ENCODE measurements at regions not wholly inside any gene's neighbourhood (a gene's known extent, or its start where the extent isn't known, plus 50 kb on each side); places are given as distances from the start of the nearest gene placed in this dataset.
"Not testable (repeated sequence)": the region's sequence is repeated elsewhere in the genome, so short reads cannot be mapped to it uniquely, and the experiment has no call there.

DNA sequence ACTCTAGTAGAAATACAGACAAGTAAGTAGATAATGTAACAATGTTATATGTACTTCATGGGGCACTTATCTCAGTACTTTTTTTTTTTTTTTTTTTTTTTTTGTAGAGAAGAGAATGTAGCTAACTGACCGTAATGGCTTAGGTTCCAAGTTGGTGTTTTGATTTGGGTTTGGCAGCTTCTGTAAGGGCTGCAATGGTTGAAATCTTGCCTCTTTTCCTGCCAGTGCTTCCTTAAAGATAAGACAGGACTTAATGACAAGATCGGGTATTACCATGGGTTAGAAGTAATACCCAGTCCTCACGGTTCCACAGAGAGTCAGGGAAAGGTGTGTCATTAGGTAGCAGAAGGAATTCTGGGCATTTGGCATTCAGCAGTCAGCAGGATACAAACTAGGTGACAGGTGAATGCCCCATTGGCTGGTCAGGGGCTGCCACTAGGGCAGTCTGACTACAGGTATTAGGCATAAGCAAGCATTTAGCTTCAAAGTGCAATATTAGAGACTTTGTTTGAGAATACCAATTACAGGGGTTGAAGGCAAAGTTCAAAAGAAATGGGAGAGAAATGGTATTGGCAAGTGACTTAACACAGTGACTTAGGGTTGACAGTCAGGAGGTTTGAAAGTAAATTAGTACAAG lies 189.4 kb upstream of the RND3 start:
- Histone ChIP-seq H3K4me3 (no peak overlapping the region), H3K9me3 (no peaks in the 10 kb centered on the region), H3K36me3 (replicated peaks) (no peaks in the 10 kb centered on the region), H3K27me3 (ENCODE audit: low read depth) (no peaks in the 10 kb centered on the region), H3K4me1 (no peaks in the 10 kb centered on the region)
- in situ Hi-C loops (cut with MboI; ENCODE audit: low sequenced_read_pairs): no loop called here
- DNase-seq (ENCODE audit: low spot score in 2 of 2): no peak

- Histone ChIP-seq H3K27me3 (ENCODE audit: low read depth) (no peaks in the 10 kb centered on the region), H3K36me3 (replicated peaks) (no peaks in the 10 kb centered on the region), H3K4me3 (no peak overlapping the region), H3K4me1 (no peaks in the 10 kb centered on the region), H3K9me3 (no peaks in the 10 kb centered on the region)
- no peak for DNase-seq (ENCODE audit: low spot score in 2 of 2)
- in situ Hi-C loops (cut with MboI; ENCODE audit: low sequenced_read_pairs): no loop called here
Measured at GRCh38 chr2:150675807-150676206, 188.3 kb upstream of the RND3 start.

DNA sequence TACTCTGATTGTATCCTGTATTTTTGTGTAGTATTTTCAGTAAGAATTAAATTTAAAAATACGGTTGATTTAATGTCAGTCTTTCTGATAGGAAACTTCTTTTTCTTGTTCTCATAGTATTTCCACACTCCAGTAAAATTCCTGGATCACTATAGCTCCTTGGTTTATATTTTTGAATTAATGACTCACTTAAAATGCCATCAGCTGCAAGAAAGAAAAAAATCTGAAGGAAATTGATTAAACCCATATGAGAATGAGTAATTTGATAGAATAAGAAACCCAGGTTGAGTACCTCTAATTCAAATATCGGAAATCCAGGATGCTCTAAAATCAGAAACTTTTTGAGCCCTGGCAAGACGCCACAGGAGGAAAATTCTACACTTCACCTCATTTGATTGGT lies 186.8 kb upstream of the RND3 start:
- Histone ChIP-seq H3K4me1 (no peaks in the 10 kb centered on the region), H3K9me3 (no peaks in the 10 kb centered on the region), H3K36me3 (replicated peaks) (no peaks in the 10 kb centered on the region), H3K4me3 (no peak overlapping the region), H3K27me3 (ENCODE audit: low read depth) (no peaks in the 10 kb centered on the region)
- in situ Hi-C loops (cut with MboI; ENCODE audit: low sequenced_read_pairs): no loop called here
- no peak for DNase-seq (ENCODE audit: low spot score in 2 of 2)

DNA sequence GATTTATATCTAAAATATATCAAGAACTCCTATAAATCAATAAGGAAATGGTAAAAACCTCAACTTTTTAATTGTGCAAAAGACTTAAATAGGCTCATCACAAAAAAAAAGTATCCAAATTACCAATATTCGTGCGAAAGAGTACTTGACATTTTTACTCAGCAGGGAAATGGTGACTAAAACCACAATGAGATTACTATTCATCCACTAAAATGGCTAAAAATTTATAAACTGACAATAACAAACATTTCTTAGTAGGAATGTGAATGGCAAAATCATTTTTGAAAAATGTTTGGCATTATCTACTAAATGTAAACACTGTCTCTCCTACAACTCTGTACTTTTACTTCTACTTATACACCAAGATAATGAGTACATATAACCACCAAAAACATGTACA lies 184.8 kb upstream of the RND3 start:
- no peaks in the 10 kb centered on the region for H3K36me3 ChIP-seq (replicated peaks)
- no peaks in the 10 kb centered on the region for H3K4me1 ChIP-seq
- in situ Hi-C loops (cut with MboI; ENCODE audit: low sequenced_read_pairs): no loop called here
- no peaks in the 10 kb centered on the region for H3K9me3 ChIP-seq
- no peak for DNase-seq (ENCODE audit: low spot score in 2 of 2)
- H3K4me3 ChIP-seq: no peak overlapping the region
- H3K27me3 ChIP-seq (ENCODE audit: low read depth): no peaks in the 10 kb centered on the region

GRCh38 chr2:150669492-150669891 lies 182.0 kb upstream of the RND3 start:
- no peak for DNase-seq (ENCODE audit: low spot score in 2 of 2)
- in situ Hi-C loops (cut with MboI; ENCODE audit: low sequenced_read_pairs): no loop called here
- H3K27me3 ChIP-seq (ENCODE audit: low read depth): no peaks in the 10 kb centered on the region
- no peak overlapping the region for H3K4me3 ChIP-seq
- H3K9me3 ChIP-seq: no peaks in the 10 kb centered on the region
- H3K36me3 ChIP-seq (replicated peaks): no peaks in the 10 kb centered on the region
- no peaks in the 10 kb centered on the region for H3K4me1 ChIP-seq

- DNase-seq (ENCODE audit: low spot score in 2 of 2); H3K4me1 ChIP-seq; H3K27me3 ChIP-seq (ENCODE audit: low read depth); H3K9me3 ChIP-seq; H3K36me3 ChIP-seq (replicated peaks); H3K4me3 ChIP-seq; in situ Hi-C loops (cut with MboI; ENCODE audit: low sequenced_read_pairs): not testable (repeated sequence)
Measured at GRCh38 chr2:150667039-150667438, 179.6 kb upstream of the RND3 start.

DNA sequence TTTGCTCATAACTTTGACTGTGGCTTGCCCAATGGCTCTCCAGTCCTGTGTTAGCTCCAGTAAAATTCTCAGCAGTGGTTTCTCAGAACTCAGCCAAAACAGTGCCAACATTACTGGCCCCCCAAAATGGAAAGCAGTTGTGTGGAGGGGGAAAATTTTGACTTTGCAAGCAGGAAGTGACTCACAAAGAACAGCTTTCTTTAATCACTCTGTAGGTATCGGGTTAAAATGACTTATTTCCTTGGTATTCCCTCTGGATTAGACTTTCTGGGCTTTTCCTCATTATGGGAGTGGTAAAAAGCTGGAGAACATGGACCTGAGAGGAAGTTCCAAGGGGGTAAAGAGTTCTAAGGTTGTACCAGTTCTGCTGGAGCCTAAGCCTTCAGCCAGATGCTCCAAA lies 175.7 kb upstream of the RND3 start:
- no peak for DNase-seq (ENCODE audit: low spot score in 2 of 2)
- in situ Hi-C loops (cut with MboI; ENCODE audit: low sequenced_read_pairs): no loop called here

GRCh38 chr2:150656002-150656401 lies 168.5 kb upstream of the RND3 start:
- Histone ChIP-seq H3K27me3 (ENCODE audit: low read depth) (no peaks in the 10 kb centered on the region), H3K36me3 (replicated peaks) (no peaks in the 10 kb centered on the region), H3K4me3 (no peak overlapping the region), H3K4me1 (no peaks in the 10 kb centered on the region), H3K9me3 (peaks cover 2% of the 10 kb centered on the region; the same call in 1 of the 2 replicates)
- no peak for DNase-seq (ENCODE audit: low spot score in 2 of 2)
- in situ Hi-C loops (cut with MboI; ENCODE audit: low sequenced_read_pairs): no loop called here

More for the DNA sequence above, 175.7 kb upstream of the RND3 start:
- no peaks in the 10 kb centered on the region for H3K4me1 ChIP-seq
- no peak overlapping the region for H3K4me3 ChIP-seq
- no peaks in the 10 kb centered on the region for H3K27me3 ChIP-seq (ENCODE audit: low read depth)
- no peaks in the 10 kb centered on the region for H3K36me3 ChIP-seq (replicated peaks)
- 0 out of 2 replicates have a peak, but pooled peaks cover 2% of the 10 kb centered on the region for H3K9me3 ChIP-seq

DNA sequence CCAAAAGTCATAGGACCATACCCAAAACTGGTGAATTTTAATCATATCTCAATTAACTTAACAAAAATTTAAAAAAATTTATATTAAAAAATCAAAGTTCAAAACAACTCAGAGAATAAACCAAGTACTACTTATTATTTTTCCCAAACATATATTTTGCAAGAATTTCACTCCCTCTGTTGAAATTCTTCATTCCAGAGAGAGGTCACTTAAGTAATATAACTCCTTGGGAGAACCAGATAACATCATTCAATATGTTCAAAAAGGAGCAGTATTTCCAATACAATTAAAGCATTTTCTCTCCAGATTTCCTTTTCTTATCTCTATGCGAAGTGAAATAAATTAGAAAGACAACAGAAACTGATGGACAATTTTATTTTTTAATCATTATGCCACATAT lies 165.9 kb upstream of the RND3 start:
- no peak for DNase-seq (ENCODE audit: low spot score in 2 of 2)
- H3K4me3 ChIP-seq: no peak overlapping the region
- no peaks in the 10 kb centered on the region for H3K27me3 ChIP-seq (ENCODE audit: low read depth)
- H3K4me1 ChIP-seq: no peaks in the 10 kb centered on the region
- peaks cover 2% of the 10 kb centered on the region; the same call in 1 of the 2 replicates for H3K9me3 ChIP-seq
- in situ Hi-C loops (cut with MboI; ENCODE audit: low sequenced_read_pairs): no loop called here
- no peaks in the 10 kb centered on the region for H3K36me3 ChIP-seq (replicated peaks)

DNA sequence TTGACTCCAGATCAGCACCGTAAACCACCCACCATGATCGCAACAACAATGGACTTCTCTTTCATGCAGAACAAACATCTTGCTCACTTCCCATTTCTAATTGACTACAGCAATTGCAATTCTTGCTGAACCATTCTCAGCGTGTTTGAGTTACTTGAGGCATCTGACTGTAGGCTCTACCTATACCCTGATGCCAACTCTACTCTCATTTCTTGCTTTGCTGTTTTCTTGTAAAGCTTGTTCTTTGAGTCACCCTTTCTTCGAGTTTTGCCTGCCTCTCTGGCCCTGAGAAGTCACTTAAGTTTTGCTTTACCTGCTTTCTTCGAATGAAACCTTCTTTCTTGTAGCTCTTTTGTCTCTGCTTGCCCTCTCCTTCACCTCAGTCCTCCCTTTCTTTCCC lies 160.5 kb upstream of the RND3 start:
- DNase-seq (ENCODE audit: low spot score in 2 of 2): no peak
- Histone ChIP-seq H3K36me3 (replicated peaks) (no peaks in the 10 kb centered on the region), H3K9me3 (no peaks in the 10 kb centered on the region; the same call in 1 of the 2 replicates), H3K4me1 (no peaks in the 10 kb centered on the region), H3K27me3 (ENCODE audit: low read depth) (no peaks in the 10 kb centered on the region), H3K4me3 (no peak overlapping the region)
- in situ Hi-C loops (cut with MboI; ENCODE audit: low sequenced_read_pairs): no loop called here

- in situ Hi-C loops (cut with MboI; ENCODE audit: low sequenced_read_pairs): no loop called here
- DNase-seq (ENCODE audit: low spot score in 2 of 2): no peak
- Histone ChIP-seq H3K4me3 (no peak overlapping the region), H3K4me1 (no peaks in the 10 kb centered on the region), H3K36me3 (replicated peaks) (no peaks in the 10 kb centered on the region), H3K9me3 (no peaks in the 10 kb centered on the region; the same call in 1 of the 2 replicates), H3K27me3 (ENCODE audit: low read depth) (no peaks in the 10 kb centered on the region)
Measured at GRCh38 chr2:150646746-150647145, 159.3 kb upstream of the RND3 start.

GRCh38 chr2:150644298-150645067 lies 157.0 kb upstream of the RND3 start:
- no peak for DNase-seq (ENCODE audit: low spot score in 2 of 2)
- no peaks in the 10 kb centered on the region for H3K9me3 ChIP-seq
- no peak overlapping the region for H3K4me3 ChIP-seq
- in situ Hi-C loops (cut with MboI; ENCODE audit: low sequenced_read_pairs): no loop called here
- no peaks in the 10 kb centered on the region for H3K36me3 ChIP-seq (replicated peaks)
- no peaks in the 10 kb centered on the region for H3K27me3 ChIP-seq (ENCODE audit: low read depth)
- peaks cover 4% of the 10 kb centered on the region; the same call in 1 of the 2 replicates for H3K4me1 ChIP-seq

DNA sequence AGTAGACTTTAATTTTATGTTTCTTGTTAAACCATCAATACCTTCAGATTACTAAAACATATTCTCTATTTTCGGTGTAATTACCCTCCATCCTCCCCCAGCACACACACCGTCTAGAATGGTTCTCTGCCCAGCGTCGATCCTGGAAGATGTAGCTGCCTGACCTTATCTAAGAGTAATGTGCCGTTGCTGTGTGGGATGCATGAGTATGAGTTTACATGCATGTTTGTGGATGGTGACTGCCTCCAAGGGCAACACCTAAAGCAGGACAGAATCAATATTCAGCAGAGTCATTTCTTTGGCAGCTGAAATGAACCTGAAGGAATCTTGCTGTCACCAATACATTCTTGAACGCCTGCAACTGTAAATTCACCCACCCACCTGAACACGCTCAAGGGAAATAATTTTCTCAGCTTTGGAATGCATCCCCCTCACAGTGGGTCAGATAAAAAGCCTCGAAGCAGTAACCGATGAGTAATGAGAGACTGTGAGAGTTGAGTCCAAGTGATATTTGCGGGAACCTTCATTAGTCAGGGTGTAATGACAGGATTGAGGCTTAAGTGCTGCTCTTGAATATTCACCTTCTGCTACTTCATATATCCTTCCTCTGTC lies 155.8 kb upstream of the RND3 start:
- DNase-seq (ENCODE audit: low spot score in 2 of 2): no peak
- H3K9me3 ChIP-seq: no peaks in the 10 kb centered on the region
- peaks cover 11% of the 10 kb centered on the region for H3K4me1 ChIP-seq
- no peak overlapping the region for H3K4me3 ChIP-seq
- no peaks in the 10 kb centered on the region for H3K27me3 ChIP-seq (ENCODE audit: low read depth)
- no peaks in the 10 kb centered on the region for H3K36me3 ChIP-seq (replicated peaks)
- in situ Hi-C loops (cut with MboI; ENCODE audit: low sequenced_read_pairs): no loop called here

- Histone ChIP-seq H3K36me3 (replicated peaks) (no peaks in the 10 kb centered on the region), H3K4me1 (peaks cover 11% of the 10 kb centered on the region), H3K27me3 (ENCODE audit: low read depth) (no peaks in the 10 kb centered on the region), H3K9me3 (peaks cover 2% of the 10 kb centered on the region; the same call in 1 of the 2 replicates), H3K4me3 (no peak overlapping the region)
- DNase-seq (ENCODE audit: low spot score in 2 of 2): no peak
- in situ Hi-C loops (cut with MboI; ENCODE audit: low sequenced_read_pairs): no loop called here
Measured at GRCh38 chr2:150640039-150640438, 152.6 kb upstream of the RND3 start.
